IPS-15b (cell line): ENCODE measurements at regions not wholly inside any gene's neighbourhood (a gene's known extent, or its start where the extent isn't known, plus 50 kb on each side); places are given as distances from the start of the nearest gene placed in this dataset.

Experiments used
- H3K27me3 ChIP-seq: one replicate; pipeline ENCODE4 v1.6.1; 2013; ENCODE audit warnings: low read length; ENCODE audit not compliant: control insufficient read depth, insufficient read depth
- H3K36me3 ChIP-seq: one replicate; pipeline ENCODE4 v1.6.1; 2013; ENCODE audit warnings: low read length; ENCODE audit not compliant: control insufficient read depth, insufficient read depth
- H3K4me1 ChIP-seq: one replicate; pipeline ENCODE4 v1.6.1; 2013; ENCODE audit warnings: mild to moderate bottlenecking, low read length; ENCODE audit not compliant: control insufficient read depth, insufficient read depth
- H3K4me3 ChIP-seq: one replicate; pipeline ENCODE4 v1.5.1; 2013; ENCODE audit warnings: low read depth, low read length
- H3K9ac ChIP-seq: one replicate; pipeline ENCODE4 v1.6.1; 2013; ENCODE audit warnings: low read depth, mild to moderate bottlenecking, low read length
- H3K9me3 ChIP-seq: one replicate; pipeline ENCODE4 v1.6.1; 2013; ENCODE audit warnings: mild to moderate bottlenecking, low read length; ENCODE audit not compliant: control insufficient read depth, insufficient read depth

GRCh38 chr12:90899456-90900182 is 55.4 kb downstream of the CCER1 start:
- no peak overlapping the region for H3K4me3 ChIP-seq
- no peaks in the 10 kb centered on the region for H3K9me3 ChIP-seq
- H3K9ac ChIP-seq = no peak overlapping the region
- no peaks in the 10 kb centered on the region for H3K27me3 ChIP-seq
- H3K36me3 ChIP-seq = no peaks in the 10 kb centered on the region
- H3K4me1 ChIP-seq = no peaks in the 10 kb centered on the region

- no peak overlapping the region for H3K4me3 ChIP-seq
- no peaks in the 10 kb centered on the region for H3K4me1 ChIP-seq
- H3K9me3 ChIP-seq = no peaks in the 10 kb centered on the region
- H3K9ac ChIP-seq = no peak overlapping the region
- no peaks in the 10 kb centered on the region for H3K27me3 ChIP-seq
- no peaks in the 10 kb centered on the region for H3K36me3 ChIP-seq
Observed at GRCh38 chr12:90897986-90898385, 57.0 kb downstream of the CCER1 start.

DNA sequence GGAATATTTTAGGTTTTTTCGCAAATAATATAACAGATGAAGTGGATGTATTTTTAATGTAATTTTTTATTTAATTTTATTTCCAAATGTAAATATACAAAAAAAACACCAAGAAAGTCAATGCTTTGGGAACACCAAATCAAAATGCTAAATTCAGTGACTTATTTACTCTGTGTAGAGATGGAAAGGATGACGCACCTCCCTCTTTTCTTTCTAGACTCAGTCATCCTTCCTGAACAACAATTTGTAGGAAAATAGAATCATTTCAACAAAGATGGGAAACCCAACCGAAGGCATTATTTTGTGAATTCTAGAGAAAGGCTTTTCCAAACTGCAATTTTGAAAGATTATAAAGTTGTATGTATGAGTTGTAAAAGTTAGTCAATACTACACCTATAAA is 57.7 kb downstream of the CCER1 start:
- Histone ChIP-seq H3K9me3 (no peaks in the 10 kb centered on the region), H3K4me1 (no peaks in the 10 kb centered on the region), H3K9ac (no peak overlapping the region), H3K4me3 (no peak overlapping the region), H3K27me3 (no peaks in the 10 kb centered on the region), H3K36me3 (no peaks in the 10 kb centered on the region)

GRCh38 chr12:90896821-90897220 is 58.2 kb downstream of the CCER1 start:
- Histone ChIP-seq H3K9me3 (no peaks in the 10 kb centered on the region), H3K27me3 (no peaks in the 10 kb centered on the region), H3K36me3 (no peaks in the 10 kb centered on the region), H3K9ac (no peak overlapping the region), H3K4me3 (no peak overlapping the region), H3K4me1 (no peaks in the 10 kb centered on the region)

DNA sequence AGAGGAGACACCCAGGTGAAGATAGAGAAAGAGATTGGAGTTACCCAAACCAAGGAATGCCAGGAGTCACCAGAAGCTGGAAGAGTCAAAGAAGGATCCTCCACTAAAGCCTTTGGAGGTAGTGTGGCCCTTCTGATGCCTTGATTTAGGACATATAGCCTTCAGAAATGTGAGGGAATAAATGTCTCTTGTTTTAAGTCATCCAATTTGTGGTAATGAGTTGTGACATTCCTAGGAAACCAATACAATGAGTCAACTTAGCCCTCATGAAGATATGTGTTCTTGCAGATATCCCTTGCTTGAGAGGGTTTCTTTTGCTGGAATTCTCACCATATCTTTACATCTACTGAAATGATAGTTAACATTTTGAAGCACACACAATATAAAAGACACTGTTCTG is 58.8 kb downstream of the CCER1 start:
- Histone ChIP-seq H3K9me3 (no peaks in the 10 kb centered on the region), H3K4me3 (no peak overlapping the region), H3K27me3 (no peaks in the 10 kb centered on the region), H3K36me3 (no peaks in the 10 kb centered on the region), H3K4me1 (no peaks in the 10 kb centered on the region), H3K9ac (no peak overlapping the region)

GRCh38 chr12:90888316-90888715 is 66.7 kb downstream of the CCER1 start:
- Histone ChIP-seq H3K9me3 (no peaks in the 10 kb centered on the region), H3K27me3 (no peaks in the 10 kb centered on the region), H3K9ac (no peak overlapping the region), H3K36me3 (no peaks in the 10 kb centered on the region), H3K4me3 (no peak overlapping the region), H3K4me1 (no peaks in the 10 kb centered on the region)

- no peak overlapping the region for H3K4me3 ChIP-seq
Observed at GRCh38 chr12:90883456-90883855, 71.5 kb downstream of the CCER1 start.

GRCh38 chr12:90871726-90872096 is 83.3 kb downstream of the CCER1 start:
- Histone ChIP-seq H3K27me3 (no peaks in the 10 kb centered on the region), H3K36me3 (no peaks in the 10 kb centered on the region), H3K4me3 (no peak overlapping the region), H3K9me3 (no peaks in the 10 kb centered on the region), H3K4me1 (no peaks in the 10 kb centered on the region), H3K9ac (no peak overlapping the region)

More at GRCh38 chr12:90883456-90883855, 71.5 kb downstream of the CCER1 start:
- no peaks in the 10 kb centered on the region for H3K27me3 ChIP-seq
- no peaks in the 10 kb centered on the region for H3K36me3 ChIP-seq
- H3K9ac ChIP-seq = no peak overlapping the region
- H3K4me1 ChIP-seq = no peaks in the 10 kb centered on the region
- no peaks in the 10 kb centered on the region for H3K9me3 ChIP-seq

DNA sequence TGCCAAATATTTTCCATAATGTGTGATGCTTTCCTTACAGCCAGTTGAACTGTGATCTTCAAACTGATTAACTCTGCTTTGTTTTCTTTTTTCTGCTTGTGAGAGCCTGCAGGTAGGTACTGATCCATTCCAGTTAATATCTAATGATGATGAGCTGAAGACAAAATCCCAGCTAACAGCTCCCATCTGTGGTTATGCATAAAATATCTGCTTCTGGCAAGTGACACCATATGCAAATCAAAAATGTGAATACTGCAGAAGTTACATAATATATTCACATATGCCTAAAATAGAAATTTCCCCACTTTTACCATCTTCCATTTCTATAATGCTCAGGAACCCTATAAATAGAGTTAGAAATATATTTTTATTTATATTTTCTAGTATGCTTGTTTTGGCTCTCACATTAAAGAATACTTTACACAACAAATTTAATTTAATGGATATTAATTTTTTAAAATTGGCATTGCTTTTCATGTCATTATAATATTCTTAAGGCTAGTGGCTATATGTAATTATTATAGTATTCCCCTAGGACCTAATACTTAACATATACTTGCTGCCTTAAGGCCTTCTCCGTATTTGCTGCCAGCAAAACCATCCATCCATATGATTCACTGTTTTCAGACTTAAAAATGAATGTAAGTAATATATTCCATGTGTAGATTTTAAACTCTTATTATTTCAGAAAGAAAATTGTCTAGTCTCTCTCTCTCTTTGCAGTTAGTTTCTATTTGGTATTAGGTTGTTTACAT is 83.8 kb downstream of the CCER1 start:
- H3K27me3 ChIP-seq = no peaks in the 10 kb centered on the region
- H3K9me3 ChIP-seq = no peaks in the 10 kb centered on the region
- H3K9ac ChIP-seq = no peak overlapping the region
- H3K4me1 ChIP-seq = no peaks in the 10 kb centered on the region
- H3K4me3 ChIP-seq = no peak overlapping the region
- no peaks in the 10 kb centered on the region for H3K36me3 ChIP-seq

DNA sequence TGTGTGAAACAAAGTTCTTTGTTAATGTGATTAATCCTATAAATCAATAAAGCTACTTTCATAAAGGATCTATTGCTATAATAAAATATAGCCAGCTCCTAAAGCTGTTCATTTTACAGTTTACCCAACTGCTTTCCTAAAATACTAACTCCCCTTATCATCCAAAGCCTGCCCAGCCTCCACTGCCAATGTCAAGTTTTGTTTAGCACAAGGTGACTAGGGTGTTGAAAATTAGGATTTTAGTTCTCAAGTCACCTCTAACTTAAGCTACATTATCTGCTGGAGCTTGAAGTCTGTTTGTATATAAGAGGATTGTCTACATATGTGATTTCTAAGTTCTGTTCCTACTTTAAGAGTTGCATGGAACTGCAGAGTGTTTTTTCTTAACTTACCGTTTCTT is 86.3 kb downstream of the CCER1 start:
- Histone ChIP-seq H3K36me3 (no peaks in the 10 kb centered on the region), H3K27me3 (no peaks in the 10 kb centered on the region), H3K4me1 (no peaks in the 10 kb centered on the region), H3K9ac (no peak overlapping the region), H3K9me3 (no peaks in the 10 kb centered on the region), H3K4me3 (no peak overlapping the region)

- no peak overlapping the region for H3K4me3 ChIP-seq
- no peaks in the 10 kb centered on the region for H3K36me3 ChIP-seq
- H3K4me1 ChIP-seq = no peaks in the 10 kb centered on the region
- H3K9me3 ChIP-seq = no peaks in the 10 kb centered on the region
- H3K27me3 ChIP-seq = no peaks in the 10 kb centered on the region
- no peak overlapping the region for H3K9ac ChIP-seq
Observed at GRCh38 chr12:90859591-90859990, 95.4 kb downstream of the CCER1 start.

DNA sequence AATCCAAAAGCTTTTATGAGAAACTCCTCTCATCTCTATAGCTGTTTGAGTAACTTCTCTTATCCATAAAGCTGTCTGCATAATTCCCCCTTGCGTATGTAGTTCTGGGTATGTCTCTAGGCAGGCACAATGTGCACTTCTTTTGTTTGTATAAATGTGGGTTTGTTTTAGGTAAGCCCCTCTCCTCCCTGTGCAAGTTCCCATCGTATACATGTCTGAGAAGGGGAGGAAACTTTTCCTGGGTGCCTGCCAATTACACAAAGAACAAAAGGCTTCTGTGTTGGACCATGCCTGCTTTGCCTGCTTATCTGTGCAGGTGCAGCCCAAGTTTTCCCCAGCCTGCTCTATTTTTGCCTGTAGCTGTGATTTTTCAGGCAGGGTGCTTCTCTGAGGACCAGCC is 96.7 kb downstream of the CCER1 start:
- no peaks in the 10 kb centered on the region for H3K27me3 ChIP-seq
- no peaks in the 10 kb centered on the region for H3K9me3 ChIP-seq
- no peaks in the 10 kb centered on the region for H3K36me3 ChIP-seq
- no peaks in the 10 kb centered on the region for H3K4me1 ChIP-seq
- no peak overlapping the region for H3K9ac ChIP-seq
- no peak overlapping the region for H3K4me3 ChIP-seq
